ENCODE measurements at regions not wholly inside any gene's neighbourhood (a gene's known extent, or its start where the extent isn't known, plus 50 kb on each side); places are given as distances from the start of the nearest gene placed in this dataset.
"Not testable (repeated sequence)": the region's sequence is repeated elsewhere in the genome, so short reads cannot be mapped to it uniquely, and the experiment has no call there.

DNA sequence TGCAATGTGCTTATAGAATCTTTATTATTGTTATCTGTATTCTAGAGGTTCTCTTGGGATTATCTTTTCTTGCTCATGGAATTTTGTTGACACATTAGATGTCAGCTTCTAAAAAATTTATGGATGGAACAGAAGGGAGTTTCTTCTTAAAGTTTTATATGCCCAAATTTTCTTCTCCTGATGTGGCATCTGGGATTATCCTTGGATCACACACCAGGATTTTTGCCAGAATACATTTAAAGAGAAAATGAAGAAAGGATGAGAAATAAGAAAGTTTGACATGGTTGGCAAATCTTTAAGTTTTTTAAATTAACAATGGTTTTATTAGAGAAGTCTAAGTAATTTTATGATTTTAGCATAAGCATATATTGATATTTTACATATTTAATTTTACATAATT lies 706.7 kb upstream of the TMEFF2 start:
- DNase-seq: no peak
- H3K9me3 ChIP-seq: peaks cover 0 to 3% of the 10 kb centered on the region in 2 donors
- H3K4me1 ChIP-seq: no peaks in the 10 kb centered on the region
- no peaks in the 10 kb centered on the region for H3K36me3 ChIP-seq
- no peak for ATAC-seq
- H3K27me3 ChIP-seq: no peaks in the 10 kb centered on the region
- TF ChIP-seq, protein P1, sequence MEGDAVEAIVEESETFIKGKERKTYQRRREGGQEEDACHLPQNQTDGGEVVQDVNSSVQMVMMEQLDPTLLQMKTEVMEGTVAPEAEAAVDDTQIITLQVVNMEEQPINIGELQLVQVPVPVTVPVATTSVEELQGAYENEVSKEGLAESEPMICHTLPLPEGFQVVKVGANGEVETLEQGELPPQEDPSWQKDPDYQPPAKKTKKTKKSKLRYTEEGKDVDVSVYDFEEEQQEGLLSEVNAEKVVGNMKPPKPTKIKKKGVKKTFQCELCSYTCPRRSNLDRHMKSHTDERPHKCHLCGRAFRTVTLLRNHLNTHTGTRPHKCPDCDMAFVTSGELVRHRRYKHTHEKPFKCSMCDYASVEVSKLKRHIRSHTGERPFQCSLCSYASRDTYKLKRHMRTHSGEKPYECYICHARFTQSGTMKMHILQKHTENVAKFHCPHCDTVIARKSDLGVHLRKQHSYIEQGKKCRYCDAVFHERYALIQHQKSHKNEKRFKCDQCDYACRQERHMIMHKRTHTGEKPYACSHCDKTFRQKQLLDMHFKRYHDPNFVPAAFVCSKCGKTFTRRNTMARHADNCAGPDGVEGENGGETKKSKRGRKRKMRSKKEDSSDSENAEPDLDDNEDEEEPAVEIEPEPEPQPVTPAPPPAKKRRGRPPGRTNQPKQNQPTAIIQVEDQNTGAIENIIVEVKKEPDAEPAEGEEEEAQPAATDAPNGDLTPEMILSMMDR (IDR thresholded peaks at IDR 0.05): no peak
- intact Hi-C loops (cut with DNase I): no loop called here
- H3K27ac ChIP-seq: no peak overlapping the region
- no peak overlapping the region for H3K4me3 ChIP-seq

GRCh38 chr2:192899466-192899865 lies 704.7 kb upstream of the TMEFF2 start:
- Histone ChIP-seq H3K9me3 (no peaks in the 10 kb centered on the region), H3K4me1 (no peaks in the 10 kb centered on the region), H3K4me3 (no peak overlapping the region), H3K36me3 (no peaks in the 10 kb centered on the region), H3K27me3 (no peaks in the 10 kb centered on the region), H3K27ac (no peak overlapping the region)
- ATAC-seq (no peak), DNase-seq (no peak)
- TF ChIP-seq, protein P1 (IDR thresholded peaks at IDR 0.05): no peak
- intact Hi-C loops (cut with DNase I): no loop called here

- H3K9me3 ChIP-seq; H3K4me1 ChIP-seq; intact Hi-C loops (cut with DNase I): not testable (repeated sequence)
Observed at GRCh38 chr2:192893976-192894375, 699.2 kb upstream of the TMEFF2 start.

GRCh38 chr2:192888109-192888508 lies 693.4 kb upstream of the TMEFF2 start:
- H3K9me3 ChIP-seq: no peaks in the 10 kb centered on the region
- TF ChIP-seq, protein P1 (IDR thresholded peaks at IDR 0.05): no peak
- intact Hi-C loops (cut with DNase I): no loop called here
- H3K27ac ChIP-seq: no peak overlapping the region
- H3K4me3 ChIP-seq: no peak overlapping the region
- H3K36me3 ChIP-seq: no peaks in the 10 kb centered on the region
- DNase-seq (no peak), ATAC-seq (no peak)
- no peaks in the 10 kb centered on the region for H3K27me3 ChIP-seq
- H3K4me1 ChIP-seq: no peaks in the 10 kb centered on the region

More at GRCh38 chr2:192893976-192894375, 699.2 kb upstream of the TMEFF2 start:
- not testable (repeated sequence) for H3K27me3 ChIP-seq, H3K4me3 ChIP-seq, H3K36me3 ChIP-seq, H3K27ac ChIP-seq, ATAC-seq
- peak in 1 of 4 donors; percentile 54 for DNase-seq

DNA sequence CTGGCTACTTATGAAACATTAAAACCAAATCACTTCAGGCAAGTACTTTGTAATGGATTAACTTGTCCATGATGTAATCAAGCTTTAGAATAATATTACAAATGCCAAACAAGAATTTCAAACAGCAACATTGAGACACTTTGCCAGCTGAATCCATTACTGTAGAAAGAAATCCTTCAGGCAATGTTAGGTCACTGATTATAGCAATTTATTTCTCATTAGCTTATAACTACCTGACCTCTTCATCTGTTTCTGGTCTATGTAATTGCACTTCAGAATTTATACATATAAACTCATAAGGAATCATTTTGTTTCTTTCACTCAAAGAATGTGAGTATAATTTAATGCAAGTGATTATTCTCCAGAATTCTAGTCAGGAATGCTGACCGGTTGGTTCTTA lies 692.6 kb upstream of the TMEFF2 start:
- TF ChIP-seq, protein P1 (IDR thresholded peaks at IDR 0.05): no peak
- Histone ChIP-seq H3K27me3 (no peaks in the 10 kb centered on the region), H3K27ac (no peak overlapping the region), H3K9me3 (no peaks in the 10 kb centered on the region), H3K36me3 (no peaks in the 10 kb centered on the region), H3K4me1 (no peaks in the 10 kb centered on the region), H3K4me3 (no peak overlapping the region)
- DNase-seq (no peak), ATAC-seq (no peak)
- intact Hi-C loops (cut with DNase I): no loop called here

GRCh38 chr2:192886636-192887035 lies 691.9 kb upstream of the TMEFF2 start:
- Histone ChIP-seq H3K36me3 (no peaks in the 10 kb centered on the region), H3K9me3 (no peaks in the 10 kb centered on the region), H3K27ac (no peak overlapping the region), H3K27me3 (no peaks in the 10 kb centered on the region), H3K4me3 (no peak overlapping the region), H3K4me1 (no peaks in the 10 kb centered on the region)
- ATAC-seq (no peak), DNase-seq (no peak)
- TF ChIP-seq, protein P1 (IDR thresholded peaks at IDR 0.05): no peak
- intact Hi-C loops (cut with DNase I): no loop called here

Data from left lung (tissue), 4 donors.